Kidney epithelial cell (primary cell): ENCODE measurements at regions not wholly inside any gene's neighbourhood (a gene's known extent, or its start where the extent isn't known, plus 50 kb on each side); places are given as distances from the start of the nearest gene placed in this dataset.

Source experiments
- DNase-seq: peaks from one replicate; pipeline ENCODE4 v3.0.0-alpha.2; 2010; ENCODE audit warnings: low read depth
- H3K27me3 ChIP-seq: 2 replicates; pipeline ENCODE4 v1.6.0; 2011; ENCODE audit warnings: low read length; ENCODE audit not compliant: control insufficient read depth, insufficient read depth
- H3K36me3 ChIP-seq: 2 replicates; pipeline ENCODE4 v1.5.1; 2011; ENCODE audit warnings: low read length; ENCODE audit not compliant: control insufficient read depth, insufficient read depth
- H3K4me3 ChIP-seq: 2 replicates; pipeline ENCODE4 v1.5.1; 2011; ENCODE audit warnings: low read depth, mild to moderate bottlenecking, control low read depth, low read length
- CTCF ChIP-seq: IDR thresholded peaks from 2 replicates; pipeline ENCODE4 v1.5.1; 2011; ENCODE audit warnings: mild to moderate bottlenecking, moderate library complexity, low read length, control low read depth, inconsistent platforms; ENCODE audit not compliant: insufficient read depth, poor library complexity, severe bottlenecking

GRCh38 chr4:183563874-183564273 lies 59.0 kb downstream of the ING2 start:
- H3K36me3 ChIP-seq = no peaks in the 10 kb centered on the region
- DNase-seq = peak; percentile 56
- H3K27me3 ChIP-seq = no peaks in the 10 kb centered on the region
- no peak overlapping the region for H3K4me3 ChIP-seq
- no peak for TF ChIP-seq CTCF

DNA sequence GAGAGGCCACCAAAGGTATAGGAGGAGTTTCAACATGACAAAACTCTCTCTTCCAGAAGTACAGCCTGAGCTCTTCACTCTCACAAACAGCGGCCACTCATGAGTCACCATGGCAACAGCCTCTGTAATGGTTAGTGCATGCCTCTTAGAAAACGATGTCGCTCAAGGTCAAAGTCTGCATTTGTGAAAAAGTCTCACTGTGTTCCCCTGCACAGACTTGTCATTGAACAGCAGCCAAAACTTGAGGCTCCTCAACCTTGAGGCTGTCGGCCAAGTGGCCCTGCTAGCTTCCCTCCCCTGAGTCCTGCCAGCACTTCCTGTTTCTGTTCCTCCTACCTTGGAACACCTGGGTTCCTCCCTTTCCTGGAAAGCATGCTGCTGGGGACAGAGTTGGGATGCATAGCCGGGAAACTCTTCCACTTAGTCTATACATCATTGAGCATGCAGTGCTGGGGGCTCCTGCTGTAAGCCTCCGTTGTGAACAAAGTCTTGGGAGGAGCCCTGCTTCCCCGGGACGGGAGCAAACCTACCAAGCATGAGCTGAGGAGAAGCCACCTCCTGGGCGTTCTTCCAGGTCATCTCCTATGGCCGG lies 66.6 kb downstream of the ING2 start:
- no peaks in the 10 kb centered on the region for H3K36me3 ChIP-seq
- peak; percentile 26 for DNase-seq
- H3K4me3 ChIP-seq = no peak overlapping the region
- no peak for TF ChIP-seq CTCF
- no peaks in the 10 kb centered on the region for H3K27me3 ChIP-seq

- Histone ChIP-seq H3K4me3 (no peak overlapping the region), H3K36me3 (no peaks in the 10 kb centered on the region), H3K27me3 (no peaks in the 10 kb centered on the region)
- DNase-seq = no peak
- TF ChIP-seq CTCF = no peak
Measured at GRCh38 chr4:183576701-183577404, 72.0 kb downstream of the ING2 start.

DNA sequence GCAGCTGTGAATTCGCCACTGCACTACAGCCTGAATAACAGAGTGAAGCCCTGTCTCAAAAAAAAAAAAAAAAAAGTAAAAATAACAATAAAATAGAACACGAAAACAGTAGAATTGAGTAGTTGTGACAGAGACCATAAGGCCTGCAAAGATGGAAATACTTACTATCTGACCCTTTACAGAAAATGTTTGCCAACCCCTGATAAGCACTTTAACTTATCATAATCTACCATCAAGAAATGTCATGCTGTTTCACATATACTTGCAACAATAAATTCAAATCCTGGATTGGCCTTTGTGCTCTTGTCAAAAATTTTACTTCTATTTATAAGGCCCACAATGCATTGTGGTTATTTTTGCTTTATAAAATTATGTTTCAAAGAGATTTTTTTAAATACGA lies 75.5 kb downstream of the ING2 start:
- DNase-seq = no peak
- Histone ChIP-seq H3K36me3 (no peaks in the 10 kb centered on the region), H3K27me3 (no peaks in the 10 kb centered on the region), H3K4me3 (no peak overlapping the region)
- TF ChIP-seq CTCF = no peak

DNA sequence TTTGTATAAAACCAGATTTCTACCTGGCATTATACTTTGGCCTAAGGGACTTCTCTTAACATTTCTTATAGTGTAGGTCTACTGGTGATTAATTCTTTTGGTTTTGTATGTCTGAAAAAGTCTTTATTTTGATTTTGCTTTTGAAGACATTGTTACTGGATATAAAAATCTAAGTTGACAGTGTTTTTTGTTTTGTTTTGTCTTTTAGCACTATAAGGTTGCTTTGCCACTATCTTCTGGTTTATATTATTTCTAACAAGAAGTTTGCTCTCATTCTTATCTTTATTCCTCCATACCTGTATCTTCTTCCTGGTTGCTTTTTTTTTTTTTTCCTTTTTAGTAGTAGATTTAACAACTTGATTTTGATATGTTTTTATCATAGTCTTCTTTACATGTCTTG lies 76.0 kb downstream of the ING2 start:
- DNase-seq = no peak
- Histone ChIP-seq H3K36me3 (no peaks in the 10 kb centered on the region), H3K27me3 (no peaks in the 10 kb centered on the region), H3K4me3 (no peak overlapping the region)
- TF ChIP-seq CTCF = no peak

DNA sequence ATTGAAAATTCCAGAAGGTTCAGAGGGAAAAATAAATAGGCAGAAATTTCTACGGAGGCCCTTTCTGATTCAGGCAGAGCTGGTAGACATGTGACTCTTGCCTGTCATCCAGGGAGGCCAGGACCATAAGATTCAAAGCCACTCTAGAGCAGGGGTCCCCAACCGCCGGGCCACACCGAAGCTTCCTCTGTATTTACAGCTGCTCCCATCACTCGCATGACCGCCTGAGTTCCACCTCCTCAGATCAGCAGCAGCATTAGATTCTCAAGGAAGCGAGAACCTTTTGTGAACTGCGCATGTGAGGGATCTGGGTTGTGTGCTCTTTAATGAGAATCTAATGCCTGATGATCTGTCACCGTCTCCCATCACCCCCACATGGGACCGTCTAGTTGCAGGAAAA lies 72.2 kb downstream of the RWDD4 start:
- H3K27me3 ChIP-seq = no peaks in the 10 kb centered on the region
- no peak for TF ChIP-seq CTCF
- no peaks in the 10 kb centered on the region for H3K36me3 ChIP-seq
- H3K4me3 ChIP-seq = no peak overlapping the region
- DNase-seq = no peak
